ENCODE measurements at regions not wholly inside any gene's neighbourhood (a gene's known extent, or its start where the extent isn't known, plus 50 kb on each side); places are given as distances from the start of the nearest gene placed in this dataset.

DNA sequence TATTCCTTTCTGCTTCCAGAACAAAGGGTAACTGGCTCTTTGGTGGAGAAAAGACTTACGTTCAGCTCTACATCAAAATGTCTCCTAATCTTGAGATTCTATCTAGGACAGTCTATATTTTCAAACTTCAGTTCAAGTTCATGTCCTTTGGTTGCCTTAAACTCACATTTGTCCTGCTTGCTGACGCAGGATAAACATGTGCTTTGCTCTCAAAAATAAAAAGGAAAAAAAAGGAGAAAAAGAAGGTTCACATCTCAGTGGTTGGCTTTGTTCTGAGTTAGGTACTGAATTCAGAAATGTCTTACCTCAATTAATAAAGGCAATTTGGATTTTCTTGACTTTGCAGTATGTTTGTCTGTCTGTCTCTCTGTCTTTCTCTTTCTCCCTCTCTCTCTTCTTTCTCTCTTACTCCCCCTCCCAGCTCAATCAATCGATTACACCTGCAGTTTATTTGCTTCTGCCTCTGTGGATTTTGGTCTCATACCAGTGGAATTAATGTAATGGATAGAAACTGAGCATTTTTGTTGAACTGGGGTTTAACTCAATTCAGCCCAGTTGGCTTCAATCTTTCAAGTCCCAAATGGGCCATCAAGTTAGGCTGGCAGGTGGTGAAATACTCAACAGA is 72.2 kb upstream of the ADRB1 start:
- WGBS (ENCODE audit: insufficient coverage), result no CpG with 5 or more reads among the region's 3 CpGs
- no peaks in the 10 kb centered on the region for H3K27me3 ChIP-seq (ENCODE audit: control insufficient read depth in 2 of 2, insufficient read depth in 2 of 2, low read length in 2 of 2)
- Mint-ChIP-seq H3K27me3 (ENCODE audit: low read depth in 3 of 3) (peaks cover 0 to 4% (median 0%) of the 10 kb centered on the region in 3 donors), H3K36me3 (peaks cover 3 to 5% of the 10 kb centered on the region in 2 donors), H3K4me3 (no peak overlapping the region), H3K4me1 (peaks cover 16% of the 10 kb centered on the region), H3K27ac (no peak overlapping the region), H3K9me3 (peaks cover 3 to 14% (median 11%) of the 10 kb centered on the region in 7 donors)
- TF ChIP-seq, protein P1, sequence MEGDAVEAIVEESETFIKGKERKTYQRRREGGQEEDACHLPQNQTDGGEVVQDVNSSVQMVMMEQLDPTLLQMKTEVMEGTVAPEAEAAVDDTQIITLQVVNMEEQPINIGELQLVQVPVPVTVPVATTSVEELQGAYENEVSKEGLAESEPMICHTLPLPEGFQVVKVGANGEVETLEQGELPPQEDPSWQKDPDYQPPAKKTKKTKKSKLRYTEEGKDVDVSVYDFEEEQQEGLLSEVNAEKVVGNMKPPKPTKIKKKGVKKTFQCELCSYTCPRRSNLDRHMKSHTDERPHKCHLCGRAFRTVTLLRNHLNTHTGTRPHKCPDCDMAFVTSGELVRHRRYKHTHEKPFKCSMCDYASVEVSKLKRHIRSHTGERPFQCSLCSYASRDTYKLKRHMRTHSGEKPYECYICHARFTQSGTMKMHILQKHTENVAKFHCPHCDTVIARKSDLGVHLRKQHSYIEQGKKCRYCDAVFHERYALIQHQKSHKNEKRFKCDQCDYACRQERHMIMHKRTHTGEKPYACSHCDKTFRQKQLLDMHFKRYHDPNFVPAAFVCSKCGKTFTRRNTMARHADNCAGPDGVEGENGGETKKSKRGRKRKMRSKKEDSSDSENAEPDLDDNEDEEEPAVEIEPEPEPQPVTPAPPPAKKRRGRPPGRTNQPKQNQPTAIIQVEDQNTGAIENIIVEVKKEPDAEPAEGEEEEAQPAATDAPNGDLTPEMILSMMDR (IDR thresholded peaks at IDR 0.05), result no peak
- DNase-seq, result no peak
- H3K79me2 ChIP-seq (ENCODE audit: insufficient read depth, low read length), result no peaks in the 10 kb centered on the region
- H3K9ac ChIP-seq (ENCODE audit: insufficient read depth, low read length, poor library complexity, severe bottlenecking), result no peak overlapping the region
- H3K36me3 ChIP-seq (replicated peaks in 1 of 2; ENCODE audit: control insufficient read depth in 1 of 2, insufficient read depth in 2 of 2, low read length in 2 of 2), result no peaks in the 10 kb centered on the region
- no peak overlapping the region for H3K4me3 ChIP-seq (replicated peaks in 1 of 3; ENCODE audit: low read depth in 2 of 3, low read length in 3 of 3)
- H4K20me1 ChIP-seq (ENCODE audit: insufficient read depth, low read length), result no peaks in the 10 kb centered on the region
- peaks cover 12 to 19% of the 10 kb centered on the region in 2 donors for H3K4me1 ChIP-seq (ENCODE audit: control insufficient read depth in 1 of 2, insufficient read depth in 2 of 2, low read length in 2 of 2)
- H3K4me2 ChIP-seq (replicated peaks; ENCODE audit: extremely low read depth, low read length, poor library complexity, severe bottlenecking), result no peak overlapping the region
- no peak overlapping the region for H2AFZ ChIP-seq (ENCODE audit: insufficient read depth, low read depth, low read length, poor library complexity, severe bottlenecking)
- intact Hi-C loops (cut with micrococcal nuclease), result no loop called here
- no peak overlapping the region for H3K27ac ChIP-seq (ENCODE audit: low read depth in 1 of 2, low read length in 2 of 2)
- peaks cover 0 to 7% of the 10 kb centered on the region in 2 donors for H3K9me3 ChIP-seq (replicated peaks in 1 of 2; ENCODE audit: control insufficient read depth in 1 of 2, insufficient read depth in 1 of 2, low read length in 2 of 2)

DNA sequence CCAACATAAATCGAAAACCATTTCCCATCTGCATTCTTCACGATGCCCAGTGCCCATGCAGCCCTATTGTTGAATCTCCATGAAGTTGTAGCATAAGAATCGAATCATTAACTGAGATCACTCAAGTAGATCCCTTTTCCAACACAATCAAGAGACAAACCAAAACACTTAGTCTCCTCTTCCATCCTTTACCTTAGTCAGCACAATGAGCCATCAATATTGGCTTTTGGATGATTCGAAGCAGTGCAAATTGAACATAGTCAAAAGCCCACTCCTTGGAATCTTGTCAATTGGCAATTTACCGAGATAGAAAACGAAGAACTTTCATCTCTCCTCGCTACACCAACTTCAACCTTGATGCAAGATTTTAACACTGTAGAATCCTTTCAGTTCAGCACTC is 66.5 kb upstream of the ADRB1 start:
- no peaks in the 10 kb centered on the region for H3K27me3 ChIP-seq (ENCODE audit: control insufficient read depth in 2 of 2, insufficient read depth in 2 of 2, low read length in 2 of 2)
- Mint-ChIP-seq H3K27ac (no peak overlapping the region), H3K9me3 (peaks cover 0 to 6% (median 3%) of the 10 kb centered on the region in 7 donors), H3K36me3 (peaks cover 0 to 3% of the 10 kb centered on the region in 2 donors), H3K27me3 (ENCODE audit: low read depth in 3 of 3) (peaks cover 0 to 4% (median 0%) of the 10 kb centered on the region in 3 donors), H3K4me3 (no peak overlapping the region), H3K4me1 (peaks cover 25% of the 10 kb centered on the region)
- DNase-seq, result no peak
- TF ChIP-seq, protein P1 (IDR thresholded peaks at IDR 0.05), result no peak
- H3K79me2 ChIP-seq (ENCODE audit: insufficient read depth, low read length), result no peaks in the 10 kb centered on the region
- intact Hi-C loops (cut with micrococcal nuclease), result no loop called here
- 99% methylated on average over 6 of the region's 7 CpGs for WGBS (ENCODE audit: insufficient coverage)
- no peak overlapping the region for H3K27ac ChIP-seq (ENCODE audit: low read depth in 1 of 2, low read length in 2 of 2)
- H4K20me1 ChIP-seq (ENCODE audit: insufficient read depth, low read length), result no peaks in the 10 kb centered on the region
- H3K4me1 ChIP-seq (ENCODE audit: control insufficient read depth in 1 of 2, insufficient read depth in 2 of 2, low read length in 2 of 2), result peaks cover 9 to 17% of the 10 kb centered on the region in 2 donors
- H3K9me3 ChIP-seq (replicated peaks in 1 of 2; ENCODE audit: control insufficient read depth in 1 of 2, insufficient read depth in 1 of 2, low read length in 2 of 2), result peaks cover 0 to 5% of the 10 kb centered on the region in 2 donors
- H2AFZ ChIP-seq (ENCODE audit: insufficient read depth, low read depth, low read length, poor library complexity, severe bottlenecking), result no peak overlapping the region
- H3K9ac ChIP-seq (ENCODE audit: insufficient read depth, low read length, poor library complexity, severe bottlenecking), result no peak overlapping the region
- no peaks in the 10 kb centered on the region for H3K36me3 ChIP-seq (replicated peaks in 1 of 2; ENCODE audit: control insufficient read depth in 1 of 2, insufficient read depth in 2 of 2, low read length in 2 of 2)
- H3K4me3 ChIP-seq (replicated peaks in 1 of 3; ENCODE audit: low read depth in 2 of 3, low read length in 3 of 3), result no peak overlapping the region
- H3K4me2 ChIP-seq (replicated peaks; ENCODE audit: extremely low read depth, low read length, poor library complexity, severe bottlenecking), result no peak overlapping the region
